GM12892 (cell line): ENCODE measurements at regions not wholly inside any gene's neighbourhood (a gene's known extent, or its start where the extent isn't known, plus 50 kb on each side); places are given as distances from the start of the nearest gene placed in this dataset.

Experiments used
- POLR2A ChIP-seq: IDR thresholded peaks from 2 replicates; pipeline ENCODE4 v1.6.1; 2011; ENCODE audit warnings: low read depth, low read length, control low read depth
- TAF1 ChIP-seq: IDR thresholded peaks from 2 replicates; pipeline ENCODE4 v1.6.1; 2011; ENCODE audit warnings: low read depth, mild to moderate bottlenecking, control low read depth, low read length, borderline replicate concordance

DNA sequence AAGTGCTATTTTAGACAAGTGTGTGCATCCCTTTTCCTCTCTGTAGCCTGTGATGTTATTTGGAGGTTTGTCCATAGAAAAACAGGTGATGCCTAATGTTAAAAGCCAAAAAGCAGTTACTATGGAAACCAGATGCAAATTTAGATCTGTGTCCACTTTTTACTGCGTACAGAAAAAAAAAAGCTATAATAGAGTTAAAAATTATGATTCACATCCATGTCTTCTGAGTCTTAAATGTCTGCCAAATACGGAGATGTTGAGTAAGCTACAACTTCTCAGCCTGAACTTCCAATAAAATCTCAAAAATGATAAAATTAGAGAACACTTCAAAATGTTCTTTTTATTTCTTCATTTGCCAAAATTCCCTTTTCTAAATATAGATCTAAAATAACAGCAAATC is 74.2 kb upstream of the GAP43 start:
- TF ChIP-seq POLR2A (no peak), TAF1 (no peak)
